ENCODE measurements at regions not wholly inside any gene's neighbourhood (a gene's known extent, or its start where the extent isn't known, plus 50 kb on each side); places are given as distances from the start of the nearest gene placed in this dataset.

DNA sequence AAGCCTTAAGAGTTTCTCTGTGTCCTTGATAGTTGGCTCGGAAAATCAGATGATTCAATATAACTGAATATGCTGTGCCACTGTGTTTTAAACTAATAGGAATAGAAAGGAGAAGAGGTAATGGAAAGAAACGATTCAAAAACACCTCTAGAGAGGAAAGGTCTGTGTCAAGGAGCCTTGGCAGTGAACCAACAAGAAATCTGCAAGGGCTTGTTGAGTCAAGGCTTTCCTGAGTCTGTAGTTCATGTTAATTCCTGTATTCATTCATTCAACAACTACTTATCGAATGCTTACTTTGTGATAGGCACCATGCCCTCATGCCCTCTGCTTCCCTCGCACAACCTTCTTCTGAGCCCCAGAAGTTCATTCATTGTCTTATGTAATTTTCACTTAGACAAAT lies 336.0 kb downstream of the PDHA2 start:
- no peak overlapping the region for H3K4me3 Mint-ChIP-seq
- no peaks in the 10 kb centered on the region for H3K36me3 Mint-ChIP-seq
- H3K4me1 Mint-ChIP-seq: no peaks in the 10 kb centered on the region
- peaks cover 0 to 12% (median 0%) of the 10 kb centered on the region in 9 donors for H3K9me3 Mint-ChIP-seq
- no peak overlapping the region for H3K27ac Mint-ChIP-seq
- peaks cover 0 to 3% (median 0%) of the 10 kb centered on the region in 5 donors for H3K27me3 Mint-ChIP-seq
- ATAC-seq (no peak), DNase-seq (no peak)
- POLR2A ChIA-PET: no interaction called here

DNA sequence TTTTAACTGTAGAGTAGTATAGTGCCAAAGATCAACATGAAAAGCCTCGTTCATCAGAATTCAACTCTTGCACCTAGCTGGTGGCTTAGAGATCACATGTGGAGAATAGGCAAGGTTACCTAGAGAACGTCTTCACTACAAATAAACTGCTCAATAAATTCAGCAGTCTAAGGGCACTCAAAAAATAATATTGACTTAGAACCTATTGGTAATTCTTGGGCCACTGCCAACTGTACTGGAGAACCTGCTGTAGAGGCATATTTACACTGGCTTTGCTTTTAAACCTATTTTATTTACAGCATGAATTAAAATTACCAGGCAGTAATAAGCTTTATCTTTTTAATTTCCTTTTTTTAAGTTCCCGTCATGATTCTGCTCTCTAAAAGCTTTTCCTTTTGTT lies 343.7 kb downstream of the PDHA2 start:
- POLR2A ChIA-PET: no interaction called here

DNA sequence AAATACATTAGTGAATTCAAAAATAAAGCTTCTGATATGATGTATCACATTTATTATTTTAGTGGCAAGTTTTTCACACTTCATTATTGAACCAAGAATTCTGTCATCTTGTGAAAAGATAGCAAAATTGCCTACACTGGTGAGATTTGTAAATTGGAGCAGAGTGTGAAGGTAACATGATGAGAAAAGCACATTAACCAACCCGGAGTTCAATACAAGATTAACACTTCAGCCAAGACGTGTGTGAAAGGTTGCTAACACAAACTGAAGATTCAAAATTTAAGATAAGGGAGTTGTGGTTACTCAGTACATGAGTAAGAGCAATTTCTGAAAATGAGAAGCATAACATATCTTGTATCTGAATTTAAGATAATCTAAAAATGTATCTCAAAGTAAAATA lies 346.7 kb downstream of the PDHA2 start:
- no peaks in the 10 kb centered on the region for H3K4me1 Mint-ChIP-seq
- no peak overlapping the region for H3K4me3 Mint-ChIP-seq
- H3K27ac Mint-ChIP-seq: no peak overlapping the region
- no peaks in the 10 kb centered on the region for H3K36me3 Mint-ChIP-seq
- H3K27me3 Mint-ChIP-seq: no peaks in the 10 kb centered on the region
- ATAC-seq (no peak), DNase-seq (no peak)
- peaks cover 0 to 17% (median 6%) of the 10 kb centered on the region in 9 donors for H3K9me3 Mint-ChIP-seq
- POLR2A ChIA-PET: no interaction called here

More for the DNA sequence above, 343.7 kb downstream of the PDHA2 start:
- no peak for DNase-seq
- Mint-ChIP-seq H3K4me3 (no peak overlapping the region), H3K27ac (no peak overlapping the region), H3K9me3 (peaks cover 0 to 10% (median 3%) of the 10 kb centered on the region in 9 donors), H3K4me1 (no peaks in the 10 kb centered on the region), H3K27me3 (peaks cover 0 to 4% (median 0%) of the 10 kb centered on the region in 5 donors), H3K36me3 (no peaks in the 10 kb centered on the region)
- no peak for ATAC-seq

DNA sequence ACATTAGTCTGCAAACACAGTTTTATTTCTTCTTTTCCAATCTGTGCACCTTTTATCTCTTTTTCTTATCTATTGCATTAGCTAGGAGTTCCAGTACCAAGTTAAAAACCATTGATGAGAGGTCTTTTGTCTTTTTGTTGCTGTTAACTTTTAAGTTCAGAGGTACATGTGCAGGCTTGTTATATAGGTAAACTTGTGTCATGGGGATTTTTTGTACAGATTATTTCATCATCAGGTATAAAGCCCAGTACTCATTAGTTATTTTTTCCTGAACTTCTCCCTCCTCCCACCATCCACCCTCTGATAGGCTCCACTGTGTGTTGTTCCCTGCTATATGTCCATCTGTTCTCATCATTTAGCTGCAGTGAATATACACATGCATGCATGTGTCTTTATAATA lies 349.9 kb downstream of the PDHA2 start:
- ATAC-seq (no peak), DNase-seq (no peak)
- Mint-ChIP-seq H3K27me3 (no peaks in the 10 kb centered on the region), H3K4me1 (no peaks in the 10 kb centered on the region), H3K36me3 (no peaks in the 10 kb centered on the region), H3K9me3 (peaks cover 0 to 14% (median 4%) of the 10 kb centered on the region in 9 donors), H3K4me3 (no peak overlapping the region), H3K27ac (no peak overlapping the region)
- POLR2A ChIA-PET: no interaction called here

DNA sequence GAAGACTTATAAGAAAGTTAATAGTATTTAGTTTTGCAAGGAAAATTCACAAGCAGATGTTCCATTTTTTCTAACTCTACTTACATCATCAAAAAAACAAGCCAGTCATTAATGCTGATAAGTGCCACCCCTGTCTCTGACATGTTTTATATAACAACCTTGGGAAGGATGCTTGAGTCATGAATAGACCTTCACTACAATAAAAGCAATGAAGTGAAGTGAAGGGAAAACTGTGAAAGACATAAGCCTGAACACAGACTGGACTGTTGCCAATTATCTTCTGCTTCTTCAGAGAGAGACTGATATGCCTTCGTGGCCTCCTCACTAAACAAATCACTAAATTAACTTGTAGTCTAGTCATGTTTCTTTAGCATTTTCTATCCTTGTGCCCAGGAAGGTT lies 353.2 kb downstream of the PDHA2 start:
- DNase-seq (no peak), ATAC-seq (no peak)
- Mint-ChIP-seq H3K27me3 (no peaks in the 10 kb centered on the region), H3K4me1 (no peaks in the 10 kb centered on the region), H3K27ac (no peak overlapping the region), H3K9me3 (peaks cover 0 to 19% (median 5%) of the 10 kb centered on the region in 9 donors), H3K36me3 (no peaks in the 10 kb centered on the region), H3K4me3 (no peak overlapping the region)
- POLR2A ChIA-PET: no interaction called here

DNA sequence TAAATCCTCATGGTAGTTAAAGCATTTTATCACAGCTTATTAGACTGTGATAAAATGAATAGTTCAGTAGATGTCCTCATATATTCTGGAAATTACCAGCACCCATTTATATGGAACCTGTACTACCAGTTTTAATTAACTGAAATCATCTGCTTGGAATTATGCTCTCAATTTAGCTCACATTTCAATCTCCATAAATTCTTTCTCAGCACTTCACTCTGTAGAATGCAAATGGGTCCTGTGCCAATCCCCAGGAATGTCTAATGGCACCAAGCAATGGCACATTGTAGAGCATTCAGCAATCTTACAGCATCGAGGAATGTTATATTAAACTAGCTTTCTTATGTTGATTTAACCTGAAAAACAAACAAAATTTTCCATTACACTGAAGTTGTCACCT lies 355.1 kb downstream of the PDHA2 start:
- POLR2A ChIA-PET: no interaction called here
- Mint-ChIP-seq H3K27ac (no peak overlapping the region), H3K4me1 (no peaks in the 10 kb centered on the region), H3K27me3 (no peaks in the 10 kb centered on the region), H3K4me3 (no peak overlapping the region), H3K9me3 (peaks cover 0 to 11% (median 2%) of the 10 kb centered on the region in 9 donors), H3K36me3 (no peaks in the 10 kb centered on the region)
- DNase-seq (no peak), ATAC-seq (no peak)

DNA sequence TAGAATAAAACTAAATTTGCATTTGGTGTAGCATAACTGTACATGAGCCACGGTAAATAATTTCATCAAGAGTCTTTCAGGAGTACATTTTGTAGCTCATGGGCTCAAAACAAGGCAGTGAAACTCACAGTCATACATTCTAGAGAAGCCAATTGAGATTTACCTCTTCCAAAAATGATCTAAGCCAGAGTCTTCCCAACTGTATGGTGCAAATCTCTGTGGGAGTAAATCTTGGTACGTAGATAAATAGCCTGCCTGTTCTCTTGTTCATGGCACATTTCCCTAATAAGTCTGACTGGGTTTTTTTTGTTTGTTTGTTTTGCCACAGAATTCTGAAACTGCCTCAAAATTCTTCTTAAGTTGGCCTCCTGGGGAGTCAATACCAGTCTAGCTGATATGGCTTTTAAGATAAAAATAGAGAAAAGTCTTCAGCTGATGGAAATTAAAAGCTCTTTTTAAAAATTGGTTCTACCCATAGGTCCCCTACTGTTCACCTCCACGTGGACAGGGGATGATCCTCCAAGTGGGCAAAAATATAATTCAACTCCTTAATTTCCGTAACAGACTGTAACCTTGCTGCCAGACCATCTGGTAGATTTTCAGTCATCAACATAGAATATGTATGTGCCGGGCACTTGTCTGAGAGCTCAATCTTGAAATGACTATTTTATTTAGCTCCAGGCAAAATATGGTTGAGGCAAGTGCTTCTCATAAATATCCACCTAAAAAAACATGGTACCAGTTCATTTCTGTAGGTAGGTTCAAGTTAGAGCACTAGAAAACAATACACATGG lies 365.4 kb downstream of the PDHA2 start:
- DNase-seq (no peak), ATAC-seq (no peak)
- no peaks in the 10 kb centered on the region for H3K27me3 Mint-ChIP-seq
- H3K36me3 Mint-ChIP-seq: no peaks in the 10 kb centered on the region
- H3K27ac Mint-ChIP-seq: no peak overlapping the region
- no peak overlapping the region for H3K4me3 Mint-ChIP-seq
- peaks cover 0 to 10% (median 0%) of the 10 kb centered on the region in 9 donors for H3K9me3 Mint-ChIP-seq
- H3K4me1 Mint-ChIP-seq: no peaks in the 10 kb centered on the region
- POLR2A ChIA-PET: no interaction called here

DNA sequence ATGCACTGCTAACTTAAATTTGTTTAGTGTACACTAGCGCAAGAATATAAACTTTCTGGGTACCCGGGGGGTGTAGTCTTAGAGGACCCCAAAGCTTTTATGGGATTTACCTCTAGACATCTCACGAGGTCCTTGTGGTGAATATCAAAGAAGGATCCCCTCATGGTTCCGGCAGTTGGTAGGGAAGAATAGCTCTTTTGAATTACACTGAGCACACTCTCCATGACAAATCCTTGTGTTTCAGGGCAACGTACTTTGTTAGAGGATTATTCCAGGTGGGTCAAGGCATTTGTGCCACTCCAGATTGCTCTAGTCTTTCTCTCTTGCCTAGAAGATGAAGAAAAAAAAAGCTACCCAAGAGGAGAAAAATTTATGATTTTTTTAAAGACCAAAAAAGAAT lies 387.6 kb downstream of the PDHA2 start:
- DNase-seq (no peak), ATAC-seq (no peak)
- Mint-ChIP-seq H3K27me3 (peaks cover 0 to 8% (median 0%) of the 10 kb centered on the region in 5 donors), H3K36me3 (no peaks in the 10 kb centered on the region), H3K9me3 (peaks cover 0 to 30% (median 1%) of the 10 kb centered on the region in 9 donors), H3K27ac (no peak overlapping the region), H3K4me3 (no peak overlapping the region), H3K4me1 (no peaks in the 10 kb centered on the region)
- POLR2A ChIA-PET: no interaction called here

DNA sequence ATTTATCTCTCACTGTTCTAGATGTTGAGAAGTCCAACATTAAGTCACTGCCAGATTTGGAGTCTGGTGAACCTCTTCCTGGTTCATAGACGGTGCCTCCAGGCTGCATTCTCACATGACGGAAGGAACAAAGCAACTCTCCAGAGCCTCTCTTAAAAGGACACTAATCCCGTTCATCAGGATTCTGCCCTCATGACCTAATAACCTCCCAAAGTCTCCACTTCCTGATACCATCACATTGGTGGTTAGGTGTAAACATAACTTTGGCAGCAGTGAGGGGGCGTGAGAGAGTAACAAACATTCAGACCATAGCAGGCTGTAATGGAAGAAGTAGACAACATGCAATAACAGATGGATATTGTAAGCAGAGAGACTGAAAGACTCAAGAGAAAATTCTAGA lies 388.6 kb downstream of the PDHA2 start:
- Mint-ChIP-seq H3K9me3 (peaks cover 0 to 28% (median 1%) of the 10 kb centered on the region in 9 donors), H3K27ac (no peak overlapping the region), H3K4me3 (no peak overlapping the region), H3K36me3 (no peaks in the 10 kb centered on the region), H3K4me1 (no peaks in the 10 kb centered on the region), H3K27me3 (peaks cover 0 to 2% (median 0%) of the 10 kb centered on the region in 5 donors)
- ATAC-seq (no peak), DNase-seq (no peak)
- POLR2A ChIA-PET: no interaction called here

DNA sequence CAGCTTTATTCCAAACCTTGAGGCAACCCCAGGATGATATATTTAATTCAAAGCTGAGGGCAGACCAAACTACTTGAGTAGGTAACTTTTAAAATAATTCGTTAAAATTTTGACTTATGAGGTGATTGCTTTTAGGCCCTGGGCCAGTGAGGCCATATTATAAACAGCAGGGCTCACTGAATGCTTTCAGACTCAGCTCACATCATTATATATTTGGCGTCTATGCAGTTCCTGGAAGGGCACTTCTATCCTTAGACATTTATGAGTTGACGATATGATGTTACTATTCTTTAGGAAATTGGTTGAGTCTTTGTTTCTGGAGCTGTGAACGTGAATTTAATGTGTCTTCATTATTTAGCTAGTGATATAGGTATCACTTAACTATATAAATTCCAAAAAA lies 400.1 kb downstream of the PDHA2 start:
- ATAC-seq: no peak
- POLR2A ChIA-PET: no interaction called here
- no peak overlapping the region for H3K4me3 Mint-ChIP-seq

DNA sequence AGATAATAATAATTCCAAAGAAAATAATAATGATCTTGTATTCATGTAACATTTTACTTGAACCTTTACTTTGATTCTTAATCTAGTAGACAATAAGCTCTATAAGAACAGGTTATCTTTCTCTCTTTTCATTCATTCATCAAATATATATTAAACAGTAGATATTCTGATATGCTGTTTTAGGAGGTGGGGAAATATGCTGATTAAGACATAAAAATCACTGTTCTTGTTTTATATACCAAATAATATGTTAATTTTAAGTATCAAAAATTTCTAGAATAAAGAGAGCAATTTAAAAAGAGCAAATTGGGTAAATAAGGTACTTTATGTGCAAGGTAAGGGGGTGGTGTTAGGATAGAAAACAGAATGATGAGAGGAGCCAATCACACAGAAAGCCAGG lies 401.9 kb downstream of the PDHA2 start:
- no peak overlapping the region for H3K4me3 Mint-ChIP-seq
- peaks cover 0 to 14% (median 4%) of the 10 kb centered on the region in 9 donors for H3K9me3 Mint-ChIP-seq
- DNase-seq (no peak), ATAC-seq (no peak)
- H3K27me3 Mint-ChIP-seq: peaks cover 0 to 3% (median 0%) of the 10 kb centered on the region in 5 donors
- no peaks in the 10 kb centered on the region for H3K36me3 Mint-ChIP-seq
- POLR2A ChIA-PET: no interaction called here
- no peaks in the 10 kb centered on the region for H3K4me1 Mint-ChIP-seq
- H3K27ac Mint-ChIP-seq: no peak overlapping the region

More for the DNA sequence above, 400.1 kb downstream of the PDHA2 start:
- Mint-ChIP-seq H3K27ac (no peak overlapping the region), H3K9me3 (peaks cover 0 to 15% (median 5%) of the 10 kb centered on the region in 9 donors), H3K27me3 (no peaks in the 10 kb centered on the region), H3K4me1 (no peaks in the 10 kb centered on the region), H3K36me3 (no peaks in the 10 kb centered on the region)
- DNase-seq: no peak

DNA sequence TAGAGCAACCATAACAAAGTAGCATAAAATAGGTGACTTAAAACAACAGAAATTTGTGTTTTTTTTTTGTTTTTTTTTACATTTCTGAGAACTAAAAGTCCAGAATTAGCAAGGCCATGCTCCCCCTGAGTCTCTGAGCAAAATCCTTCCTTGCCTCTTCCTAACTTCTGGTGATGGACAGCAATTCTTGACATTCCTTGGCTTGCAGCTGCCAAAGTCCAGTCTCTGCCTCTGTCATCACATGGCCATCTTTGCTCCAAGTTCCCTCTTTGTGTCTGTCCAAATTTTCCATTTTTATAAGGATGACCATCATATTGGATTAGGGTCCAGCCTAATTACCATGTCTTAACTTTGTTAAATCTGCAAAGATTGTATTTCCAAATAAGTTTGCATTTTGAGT lies 407.2 kb downstream of the PDHA2 start:
- POLR2A ChIA-PET: no interaction called here
- H3K36me3 Mint-ChIP-seq: no peaks in the 10 kb centered on the region
- no peak overlapping the region for H3K27ac Mint-ChIP-seq
- ATAC-seq (no peak), DNase-seq (no peak)
- peaks cover 0 to 3% (median 0%) of the 10 kb centered on the region in 5 donors for H3K27me3 Mint-ChIP-seq
- no peaks in the 10 kb centered on the region for H3K4me1 Mint-ChIP-seq
- H3K9me3 Mint-ChIP-seq: peaks cover 0 to 16% (median 1%) of the 10 kb centered on the region in 9 donors
- no peak overlapping the region for H3K4me3 Mint-ChIP-seq

DNA sequence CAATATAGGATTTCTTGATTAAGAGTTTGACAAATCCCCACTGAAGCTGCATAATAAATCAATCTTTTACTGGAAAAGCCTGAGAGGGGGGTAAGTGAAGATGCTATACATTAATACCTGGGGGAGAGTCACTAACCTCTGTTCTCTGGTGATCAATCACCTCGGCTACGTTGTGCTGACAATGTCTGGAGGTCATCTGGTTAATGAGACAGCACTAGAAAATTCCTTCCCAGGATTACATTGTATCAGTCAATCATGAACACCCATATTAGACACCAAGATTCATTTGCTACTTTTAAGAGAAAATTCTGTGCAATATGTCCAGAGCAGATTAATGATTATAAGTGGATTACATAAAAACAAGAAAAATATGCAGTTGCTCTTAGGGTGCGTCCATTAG lies 408.3 kb downstream of the PDHA2 start:
- no peaks in the 10 kb centered on the region for H3K36me3 Mint-ChIP-seq
- DNase-seq (no peak), ATAC-seq (no peak)
- H3K4me1 Mint-ChIP-seq: no peaks in the 10 kb centered on the region
- H3K27ac Mint-ChIP-seq: no peak overlapping the region
- POLR2A ChIA-PET: no interaction called here
- H3K9me3 Mint-ChIP-seq: peaks cover 0 to 13% (median 3%) of the 10 kb centered on the region in 9 donors
- peaks cover 0 to 3% (median 0%) of the 10 kb centered on the region in 5 donors for H3K27me3 Mint-ChIP-seq
- H3K4me3 Mint-ChIP-seq: no peak overlapping the region

Data from naive thymus-derived CD8-positive, alpha-beta T cell (primary cell).